ENCODE measurements at regions not wholly inside any gene's neighbourhood (a gene's known extent, or its start where the extent isn't known, plus 50 kb on each side); places are given as distances from the start of the nearest gene placed in this dataset.

- no peak for TF ChIP-seq MAX (IDR thresholded peaks at IDR 0.05)
- no peak for TF ChIP-seq POLR2AphosphoS5 (IDR thresholded peaks at IDR 0.05; ENCODE audit: low read depth, low read length)
- TF ChIP-seq RAD21 (IDR thresholded peaks at IDR 0.05 in 1 of 2, conservative IDR thresholded peaks at IDR 0.05 in 1 of 2; ENCODE audit: low read depth in 2 of 2, low read length in 2 of 2): peak; percentile 13 to 29; a peak in 3 of 4 replicates
- TF ChIP-seq SIN3A (conservative IDR thresholded peaks at IDR 0.05 in 1 of 2, IDR thresholded peaks at IDR 0.05 in 1 of 2; ENCODE audit: low read depth in 1 of 2, low read length in 2 of 2): no peak
- no peak for TF ChIP-seq MAFK (IDR thresholded peaks at IDR 0.05; ENCODE audit: low read depth, low read length)
- no peak for TF ChIP-seq EP300 (IDR thresholded peaks at IDR 0.05; ENCODE audit: borderline replicate concordance in 1 of 2, low read depth in 2 of 2, low read length in 2 of 2)
- peak in 1 of 3 experiments; percentile 36; a peak in 1 of 4 replicates for TF ChIP-seq CTCF (IDR thresholded peaks at IDR 0.05; ENCODE audit: control extremely low read depth in 1 of 3, insufficient read depth in 1 of 3, low read depth in 1 of 3, low read length in 3 of 3)
- TF ChIP-seq SP4 (IDR thresholded peaks at IDR 0.05; ENCODE audit: low read length): no peak
- TF ChIP-seq RFX5 (IDR thresholded peaks at IDR 0.05; ENCODE audit: borderline replicate concordance, low read depth, low read length): no peak
- no peak for TF ChIP-seq KDM4A (IDR thresholded peaks at IDR 0.05; ENCODE audit: low read depth, low read length, severe bottlenecking)
- no peak for TF ChIP-seq GABPA (IDR thresholded peaks at IDR 0.05; ENCODE audit: borderline replicate concordance, insufficient read depth, low read length)
- no peak for TF ChIP-seq POU5F1 (IDR thresholded peaks at IDR 0.05; ENCODE audit: low read depth, low read length)
These were observed 252.0 kb upstream of the VEPH1 start for GRCh38 chr3:157755233-157755632.
